ENCODE measurements at regions not wholly inside any gene's neighbourhood (a gene's known extent, or its start where the extent isn't known, plus 50 kb on each side); places are given as distances from the start of the nearest gene placed in this dataset.

- intact Hi-C loops (cut with micrococcal nuclease) = no loop called here
- POLR2A ChIA-PET = no interaction called here
Measured at GRCh38 chr5:105670596-105670995, 2000.1 kb downstream of the EFNA5 start.

More at GRCh38 chr5:105670596-105670995, 2000.1 kb downstream of the EFNA5 start:
- Histone ChIP-seq H3K4me3 (replicated peaks in 1 of 3; ENCODE audit: insufficient read depth in 1 of 3, low read depth in 1 of 3, low read length in 3 of 3) (no peak overlapping the region), H2AFZ (ENCODE audit: low read depth, low read length) (no peak overlapping the region), H4K20me1 (replicated peaks; ENCODE audit: control insufficient read depth, extremely low read depth, insufficient read depth, low read length) (no peaks in the 10 kb centered on the region), H3K4me1 (ENCODE audit: control insufficient read depth, extremely low read depth, insufficient read depth, low read length) (no peaks in the 10 kb centered on the region), H3K4me2 (ENCODE audit: insufficient read depth, low read length) (no peak overlapping the region), H3K9me3 (replicated peaks; ENCODE audit: control insufficient read depth, insufficient read depth, low read length) (no peaks in the 10 kb centered on the region), H3K27me3 (ENCODE audit: control insufficient read depth in 2 of 2, insufficient read depth in 2 of 2, low read length in 2 of 2) (no peaks in the 10 kb centered on the region), H3K9ac (replicated peaks; ENCODE audit: extremely low read depth, insufficient read depth, low read length) (no peak overlapping the region), H3K36me3 (ENCODE audit: control insufficient read depth in 2 of 2, extremely low read depth in 1 of 2, insufficient read depth in 2 of 2, low read length in 2 of 2) (no peaks in the 10 kb centered on the region), H3K79me2 (ENCODE audit: control insufficient read depth, insufficient read depth, low read length) (no peaks in the 10 kb centered on the region), H3K27ac (ENCODE audit: insufficient read depth, low read depth, low read length) (no peak overlapping the region), H3K9me1 (replicated peaks; ENCODE audit: control insufficient read depth, extremely low read depth, insufficient read depth, low read length) (no peaks in the 10 kb centered on the region)
- no peak for DNase-seq (ENCODE audit: low read depth, low spot score)
- no peak for TF ChIP-seq EZH2 (IDR thresholded peaks at IDR 0.05; ENCODE audit: borderline replicate concordance, low read depth, low read length, severe bottlenecking)
- no peak for TF ChIP-seq FOS (IDR thresholded peaks at IDR 0.05; ENCODE audit: borderline replicate concordance, insufficient read depth, low read length)
- TF ChIP-seq MYC (IDR thresholded peaks at IDR 0.05; ENCODE audit: low read depth, low read length) = no peak
- no peak for TF ChIP-seq MAX (IDR thresholded peaks at IDR 0.05; ENCODE audit: insufficient read depth, insufficient read length)
- TF ChIP-seq POLR2AphosphoS5 (IDR thresholded peaks at IDR 0.05; ENCODE audit: insufficient read depth, low read depth, low read length) = no peak
- no peak for TF ChIP-seq POLR2A (IDR thresholded peaks at IDR 0.05; ENCODE audit: low read depth, low read length)
- no peak for TF ChIP-seq GATA2 (IDR thresholded peaks at IDR 0.05; ENCODE audit: insufficient read depth, insufficient read length, low read depth, low read length)
- TF ChIP-seq JUN (IDR thresholded peaks at IDR 0.05; ENCODE audit: borderline replicate concordance, insufficient read depth, insufficient read length, low read depth) = no peak
- TF ChIP-seq CTCF (IDR thresholded peaks at IDR 0.05; ENCODE audit: extremely low read depth in 1 of 2, insufficient read depth in 1 of 2, low read depth in 1 of 2, low read length in 2 of 2) = no peak
- BruUV-seq (replicated peaks) = no TSS peak
- dilution Hi-C loops (cut with MboI; ENCODE audit: extremely low pct_ligation_motif_present, low sequenced_read_pairs) = no loop called here
- CTCF ChIA-PET = no interaction called here
- no peak for FAIRE-seq

All from endothelial cell of umbilical vein (primary cell).